ENCODE measurements at regions not wholly inside any gene's neighbourhood (a gene's known extent, or its start where the extent isn't known, plus 50 kb on each side); places are given as distances from the start of the nearest gene placed in this dataset.

DNA sequence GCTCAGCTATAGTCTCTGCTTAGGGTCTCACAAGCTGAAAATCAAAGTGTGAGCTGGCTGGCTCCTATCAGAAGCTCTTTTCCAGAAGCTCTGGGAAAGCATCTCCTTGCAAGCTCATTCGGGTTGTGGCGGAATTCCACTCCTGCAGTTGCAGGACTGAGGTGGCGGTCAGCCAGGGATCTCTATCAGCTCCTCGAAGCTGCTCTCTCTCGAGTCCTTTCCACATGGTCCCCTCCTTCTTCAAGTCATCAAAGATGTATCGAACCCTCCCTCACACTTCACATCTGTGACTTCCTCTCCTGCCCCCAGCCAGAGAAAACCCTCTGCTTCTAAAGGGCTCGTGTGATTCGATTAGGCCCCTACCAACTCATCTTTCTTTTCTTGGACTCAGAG lies 141.7 kb downstream of the ZFP36L2 start:
- DNase-seq = no peak

DNA sequence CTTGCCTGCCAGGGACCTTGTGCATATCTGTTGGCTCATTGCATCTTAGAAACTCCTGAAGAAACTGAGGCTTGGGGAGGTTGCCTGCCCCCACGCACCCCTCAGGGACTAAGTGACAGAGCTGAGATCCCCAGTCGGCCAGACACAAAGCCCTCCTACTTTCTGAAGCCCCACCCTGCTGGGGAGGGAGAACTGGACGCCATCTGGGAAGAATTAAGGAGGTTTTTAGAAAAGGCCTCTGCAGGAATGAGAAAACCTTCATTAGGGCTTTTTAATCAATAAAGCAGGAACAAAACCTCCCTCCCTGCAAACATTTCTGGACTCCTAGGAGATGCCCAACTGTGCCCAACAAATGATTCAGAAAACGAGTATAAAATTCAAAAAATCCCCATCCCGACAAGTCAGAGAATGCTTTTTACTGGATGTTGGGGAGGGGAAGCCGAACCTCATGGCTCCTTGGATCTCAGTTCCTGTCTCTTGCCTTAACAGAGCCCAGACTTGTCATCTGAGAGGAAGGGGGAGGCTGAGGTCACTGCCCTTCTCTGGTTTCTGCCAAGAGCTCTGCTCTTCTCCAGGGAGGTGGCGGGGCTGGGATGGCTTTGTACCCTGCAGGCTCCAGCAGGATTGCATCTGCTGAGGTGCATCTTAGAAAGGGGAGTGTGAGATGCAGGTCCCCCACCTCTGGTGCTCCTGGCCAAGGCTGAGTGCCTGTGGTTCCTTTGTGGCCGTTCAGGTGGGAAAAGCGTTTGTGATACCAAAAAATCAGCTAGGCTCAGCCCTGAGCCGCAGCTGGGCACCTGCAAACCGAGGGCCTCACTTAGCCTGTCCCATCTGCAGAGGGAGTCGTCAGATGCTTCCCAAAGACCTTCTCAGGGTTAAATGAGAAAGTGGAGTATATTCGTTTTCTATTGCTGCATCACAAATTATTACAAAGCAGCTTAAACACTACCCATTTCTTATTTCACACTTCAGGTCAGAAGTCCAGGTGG lies 142.4 kb downstream of the ZFP36L2 start:
- DNase-seq = no peak

DNA sequence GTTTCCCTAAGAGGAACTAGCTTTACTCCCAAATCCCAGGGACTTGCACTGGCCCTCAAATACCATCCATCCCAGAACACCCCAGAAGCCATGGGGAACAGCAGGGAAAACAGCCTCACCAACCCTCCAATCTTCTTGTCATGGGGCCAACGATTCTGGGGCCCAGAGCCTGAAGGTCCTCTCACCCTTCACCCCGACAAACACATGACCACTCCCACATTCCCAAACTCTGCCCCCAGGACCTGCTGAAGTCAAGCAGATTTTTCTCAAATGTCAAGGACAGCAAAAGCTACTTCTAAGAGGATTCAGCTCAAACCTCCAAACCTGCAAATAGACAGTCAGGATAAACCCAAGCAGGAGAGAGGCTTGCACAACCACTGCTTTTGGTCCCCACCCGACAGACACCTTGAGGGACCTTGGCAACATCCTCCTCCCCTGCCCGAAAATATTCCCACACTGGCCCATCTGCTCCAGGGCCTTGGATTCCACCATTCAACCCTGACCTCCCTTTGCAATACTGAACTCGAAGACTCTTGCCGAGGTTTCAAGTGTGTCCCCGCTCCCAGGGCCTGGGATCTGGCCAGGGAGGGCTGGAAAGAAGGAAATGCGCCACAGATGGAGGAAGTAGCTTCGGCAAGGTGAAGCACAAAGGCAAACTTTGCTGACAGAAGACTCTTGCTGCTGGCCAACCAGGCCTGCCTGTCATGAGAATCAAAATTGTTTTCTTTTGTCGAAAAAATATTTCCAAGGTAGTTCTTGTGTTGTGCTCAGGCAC lies 143.3 kb downstream of the ZFP36L2 start:
- DNase-seq = no peak

DNA sequence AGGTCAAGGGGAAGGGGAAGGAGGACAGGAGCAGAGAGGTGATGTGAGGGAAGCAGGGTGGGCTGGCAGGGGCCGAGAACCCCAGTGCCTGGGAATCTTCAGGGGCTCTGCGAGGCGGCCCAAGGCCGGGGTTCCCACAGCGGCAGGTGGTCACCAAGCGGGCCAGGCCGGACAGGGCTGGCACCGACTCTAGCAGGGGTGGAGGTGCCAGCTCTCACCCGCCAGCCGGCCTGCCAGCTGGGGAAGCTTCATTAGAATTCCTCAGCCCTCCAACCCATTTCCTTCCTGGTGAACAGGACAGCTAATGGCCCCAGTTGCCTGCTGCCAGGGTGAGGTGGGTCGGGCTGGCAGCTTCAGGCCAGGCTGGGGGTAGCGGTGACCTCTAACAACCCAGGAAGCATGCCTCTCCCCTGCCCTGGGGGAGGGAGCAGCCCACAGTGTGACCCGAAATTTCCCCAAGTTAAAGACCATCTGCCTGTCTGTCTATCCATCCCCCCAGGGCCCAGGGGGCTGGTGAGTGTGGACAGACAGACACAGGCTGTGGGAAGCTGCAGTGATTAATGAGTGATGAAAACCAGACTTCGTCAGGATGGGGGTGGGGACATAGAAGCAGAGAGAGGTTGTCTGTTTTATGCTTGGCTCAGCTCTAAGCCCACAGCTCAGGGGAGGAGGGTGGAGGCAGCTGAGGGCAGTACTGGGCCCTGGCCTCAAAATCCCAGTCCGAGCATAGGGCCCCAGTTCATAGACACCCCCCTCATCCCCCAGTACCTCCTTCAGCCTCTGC lies 144.1 kb downstream of the ZFP36L2 start:
- DNase-seq = no peak

DNA sequence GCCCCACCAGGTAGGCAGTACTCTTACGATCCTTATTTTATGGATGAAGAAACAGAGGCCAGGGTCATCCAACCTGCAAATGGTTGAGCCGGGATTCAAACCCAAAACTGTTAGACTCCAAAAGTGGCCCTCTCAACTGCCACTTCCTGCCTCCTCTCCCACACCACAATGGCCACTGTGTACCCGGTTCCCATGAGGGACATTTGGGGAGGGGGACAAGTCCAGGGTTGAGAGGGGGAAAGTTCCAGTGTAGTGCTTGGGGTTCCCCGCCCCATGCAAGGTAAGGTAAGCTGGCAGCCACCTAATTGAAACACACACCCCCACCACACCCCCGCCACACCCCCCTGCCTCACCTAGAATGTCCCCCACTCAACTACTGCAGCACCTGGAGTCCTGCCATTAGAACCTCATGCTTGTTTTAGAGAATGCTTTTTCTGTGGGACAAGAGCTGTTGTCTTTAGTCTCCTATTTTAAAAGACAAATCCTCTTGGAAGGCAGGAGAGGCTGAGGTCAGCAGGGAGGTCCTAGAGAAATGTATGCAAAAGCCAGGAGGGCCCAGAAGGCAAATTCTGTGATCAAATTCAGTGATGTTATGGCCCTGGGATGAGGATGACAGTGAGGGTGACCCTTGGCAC lies 145.2 kb downstream of the ZFP36L2 start:
- DNase-seq = no peak

DNA sequence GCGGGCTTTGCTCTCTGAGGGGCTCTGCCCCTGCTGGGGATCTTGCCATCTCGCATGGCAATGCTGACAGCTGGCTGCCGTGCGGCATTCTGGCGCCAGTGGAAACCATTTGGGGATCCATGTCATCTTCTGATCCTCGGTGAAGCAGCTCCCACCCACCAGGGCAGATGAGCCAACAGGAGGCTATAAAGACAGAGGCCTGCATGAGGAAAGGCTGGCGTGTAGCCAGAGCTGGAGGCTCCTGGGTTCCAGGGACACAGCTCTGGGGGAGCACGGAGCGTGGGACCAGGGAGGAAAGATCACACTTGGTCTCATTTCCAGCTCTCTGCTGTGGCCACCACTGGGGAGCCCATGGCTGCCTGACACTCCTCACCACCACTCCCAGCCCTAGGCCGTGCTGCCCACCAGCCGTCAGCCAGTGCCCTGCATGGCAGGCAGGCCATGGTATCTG lies 145.8 kb downstream of the ZFP36L2 start:
- no peak for DNase-seq

DNA sequence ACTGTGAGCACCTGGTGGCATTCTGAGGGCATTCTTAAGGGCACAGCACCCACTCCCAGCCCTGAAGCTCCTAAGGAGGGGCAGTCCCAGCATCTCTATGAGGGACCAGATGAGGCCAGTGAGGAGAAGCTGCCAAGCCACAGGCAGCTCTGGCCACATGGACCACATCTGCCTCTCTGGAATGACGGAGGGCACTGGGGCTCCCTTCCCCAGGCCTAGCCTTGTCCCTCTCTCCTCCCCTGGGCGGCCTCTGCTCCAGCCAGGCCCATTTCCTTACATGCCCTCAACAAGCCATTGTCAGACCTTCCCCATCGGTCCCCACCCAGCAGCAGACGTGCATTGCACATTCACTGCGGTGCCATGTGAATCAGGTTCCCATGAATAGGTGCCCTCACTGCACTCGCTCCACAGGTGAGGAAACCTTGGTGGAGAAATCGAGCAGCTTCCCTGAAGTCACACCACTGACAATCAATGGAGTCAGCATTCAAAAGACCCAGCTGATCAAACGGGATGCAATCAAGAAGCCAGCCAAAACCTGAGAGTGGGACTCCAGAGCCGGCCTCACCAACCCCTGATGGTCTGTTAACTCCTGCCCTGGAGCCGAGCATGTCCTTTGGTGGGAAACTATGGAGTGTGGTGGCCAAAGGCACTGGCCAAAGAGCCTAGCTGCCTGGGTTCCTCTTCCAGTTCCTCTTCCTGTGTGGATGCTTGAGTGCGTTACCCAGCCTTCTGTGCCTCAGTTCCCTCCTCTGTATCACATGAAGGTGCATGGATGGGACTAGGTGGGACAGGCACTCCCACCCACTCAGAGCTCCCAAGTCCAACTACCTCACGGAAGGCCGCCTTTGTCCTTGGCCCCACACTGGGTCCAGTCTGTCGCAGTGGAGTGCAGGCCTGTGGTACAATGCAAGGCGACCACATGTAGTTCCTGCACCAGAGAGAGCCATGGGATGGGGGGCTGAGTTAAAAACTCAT lies 147.3 kb downstream of the ZFP36L2 start:
- no peak for DNase-seq

GRCh38 chr2:43078301-43078700 lies 148.1 kb downstream of the ZFP36L2 start:
- no peak for DNase-seq

GRCh38 chr2:43077876-43078275 lies 148.5 kb downstream of the ZFP36L2 start:
- no peak for DNase-seq

- no peak for DNase-seq
Measured at GRCh38 chr2:43076676-43077075, 149.7 kb downstream of the ZFP36L2 start.

GRCh38 chr2:43075811-43076585 lies 150.4 kb downstream of the ZFP36L2 start:
- DNase-seq = no peak

- DNase-seq = no peak
Measured at GRCh38 chr2:43075054-43075593, 151.3 kb downstream of the ZFP36L2 start.

GRCh38 chr2:43074592-43075053 lies 151.8 kb downstream of the ZFP36L2 start:
- no peak for DNase-seq

- no peak for DNase-seq
Measured at GRCh38 chr2:43074052-43074451, 152.4 kb downstream of the ZFP36L2 start.

DNA sequence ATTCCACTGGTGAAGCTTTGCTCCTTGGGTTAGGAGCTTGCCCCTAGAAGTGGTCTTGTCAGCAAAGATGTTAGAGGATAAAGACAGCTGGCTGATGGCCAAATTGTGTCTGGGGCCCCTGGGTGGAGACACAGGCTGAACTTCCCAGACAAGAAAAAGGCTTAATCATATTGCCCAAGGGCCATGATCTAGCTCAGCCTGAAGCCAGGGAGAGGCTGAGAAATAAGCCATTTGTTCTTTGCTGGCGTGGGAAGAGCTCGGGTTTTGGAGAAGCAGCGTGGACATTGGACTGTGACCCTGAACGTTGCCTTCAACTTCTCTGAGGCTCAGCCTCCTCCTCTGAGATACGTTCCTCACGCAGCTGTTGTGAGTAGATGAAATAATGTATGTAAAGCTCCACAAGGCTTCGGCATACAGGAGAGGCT lies 153.0 kb downstream of the ZFP36L2 start:
- no peak for DNase-seq

DNA sequence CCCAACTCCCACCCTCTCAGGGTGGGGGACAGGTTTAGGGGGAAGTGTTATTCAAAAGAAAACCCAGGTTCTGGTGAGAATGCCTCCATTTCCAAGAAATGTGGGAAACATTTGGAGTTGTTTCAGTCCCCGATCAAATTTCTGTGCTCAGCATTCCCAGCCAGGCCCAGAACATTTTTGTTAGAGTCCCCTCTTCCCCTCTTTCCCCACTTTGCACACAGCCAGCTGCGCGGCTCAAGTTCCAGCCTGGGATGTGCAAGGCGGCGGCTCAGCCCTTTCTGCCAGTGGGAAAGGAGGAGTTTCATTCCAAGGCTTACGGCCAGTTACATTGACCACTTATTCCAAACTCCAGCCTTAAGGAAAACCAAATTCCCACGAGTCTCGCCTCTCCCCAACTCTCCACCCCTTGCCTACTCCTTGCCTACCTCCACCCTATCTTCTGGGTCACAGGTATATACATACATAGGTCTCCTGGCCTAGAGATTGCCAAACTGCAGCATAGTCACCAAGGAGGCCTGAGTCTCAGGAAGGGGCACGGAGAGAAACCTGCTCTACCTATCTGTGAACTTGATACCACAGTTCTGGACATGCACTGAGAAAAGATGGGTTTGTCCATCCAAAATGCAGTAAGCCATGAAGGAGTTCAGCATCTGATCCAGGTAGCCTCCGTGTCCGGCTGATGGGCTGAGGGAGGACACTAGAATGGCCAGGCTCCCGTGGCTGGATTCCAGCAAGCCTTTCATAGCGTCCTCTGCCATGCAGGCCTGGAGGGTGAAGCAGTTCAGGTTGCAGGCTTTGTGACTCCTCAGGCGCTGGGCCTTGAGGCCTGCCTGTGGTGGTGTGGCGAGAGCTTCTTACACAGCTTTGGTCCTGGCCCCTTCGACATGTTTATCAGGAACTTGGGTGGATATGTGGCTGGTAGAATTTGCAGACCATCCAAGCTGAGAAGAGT lies 154.5 kb downstream of the ZFP36L2 start:
- DNase-seq = no peak

DNA sequence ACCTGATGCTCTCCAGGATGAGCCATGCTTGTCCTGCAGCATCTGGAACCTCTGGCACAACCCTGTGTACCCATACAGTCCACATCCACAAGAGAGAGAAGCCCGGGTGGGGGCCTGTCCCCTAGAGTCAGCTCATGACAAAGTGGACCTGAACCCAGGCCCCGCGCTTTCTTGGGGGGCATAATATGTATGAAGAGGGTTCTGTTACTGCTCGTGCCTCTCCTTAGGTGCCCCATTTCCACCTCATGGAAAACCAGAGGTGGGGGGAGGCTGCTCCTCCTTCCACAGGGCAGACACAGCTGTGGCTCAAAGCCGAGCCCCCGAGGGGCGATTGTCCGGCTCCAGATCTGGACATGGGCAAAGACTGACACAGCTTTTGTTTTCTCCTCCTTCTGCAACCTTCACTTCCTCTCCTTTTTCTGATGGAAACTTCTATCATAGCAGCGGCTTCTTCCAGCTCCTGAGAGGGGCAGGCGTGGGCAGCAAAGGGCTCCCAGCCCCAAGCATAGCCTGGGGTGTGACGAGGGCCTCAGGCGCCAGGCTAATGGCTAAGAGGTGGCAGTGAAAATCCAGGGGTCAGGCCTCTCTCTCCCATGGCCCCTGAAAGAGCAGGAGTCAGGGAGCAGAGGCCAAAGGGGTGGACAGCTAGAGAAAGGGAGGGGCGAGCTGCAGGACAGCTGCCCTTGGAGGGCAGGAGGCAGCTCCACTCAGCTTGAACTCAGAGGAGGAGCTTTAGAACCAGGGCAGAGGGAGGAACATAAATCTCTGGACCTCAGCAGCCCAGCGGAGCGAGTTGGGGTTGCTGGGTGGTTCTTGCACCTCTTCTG lies 155.5 kb downstream of the ZFP36L2 start:
- no peak for DNase-seq

GRCh38 chr2:43070030-43070429 lies 156.4 kb downstream of the ZFP36L2 start:
- DNase-seq = no peak
